GM12891 (cell line): ENCODE measurements at regions not wholly inside any gene's neighbourhood (a gene's known extent, or its start where the extent isn't known, plus 50 kb on each side); places are given as distances from the start of the nearest gene placed in this dataset.

Source experiments
- DNase-seq: peaks from one replicate; pipeline ENCODE4 v3.0.0; 2011; ENCODE audit warnings: low spot score; ENCODE audit not compliant: insufficient read length
- FAIRE-seq: peaks from 2 replicates; lab custom pipeline; 2011; peaks lifted over from hg19 to GRCh38; lab: Jason Lieb, UNC
- PAX5 ChIP-seq: IDR thresholded peaks from 2 replicates; pipeline ENCODE4 v1.6.1; 2011; ENCODE audit warnings: low read length, moderate library complexity, mild to moderate bottlenecking; ENCODE audit not compliant: insufficient read depth, severe bottlenecking
- POLR2A ChIP-seq: IDR thresholded peaks from 2 replicates; pipeline ENCODE4 v1.6.1; 2011; ENCODE audit warnings: low read depth, low read length, control low read depth
- POLR2AphosphoS5 ChIP-seq: IDR thresholded peaks from 2 replicates; pipeline ENCODE4 v1.6.1; 2011; ENCODE audit warnings: low read depth, low read length, control low read depth
- POU2F2 ChIP-seq: IDR thresholded peaks from 2 replicates; pipeline ENCODE4 v1.6.1; 2011; ENCODE audit warnings: low read depth, mild to moderate bottlenecking, control low read depth, low read length, moderate library complexity
- SPI1 ChIP-seq: IDR thresholded peaks from 2 replicates; pipeline ENCODE4 v1.6.1; 2011; ENCODE audit warnings: low read depth, low read length, control low read depth
- TAF1 ChIP-seq: IDR thresholded peaks from 2 replicates; pipeline ENCODE4 v1.6.1; 2011; ENCODE audit warnings: low read depth, low read length, control low read depth

GRCh38 chr2:238742664-238743063 lies 105.2 kb upstream of the TWIST2 start:
- DNase-seq (no peak), FAIRE-seq (no peak)
- TF ChIP-seq POU2F2: no peak
- TF ChIP-seq TAF1: no peak
- no peak for TF ChIP-seq POLR2A
- TF ChIP-seq POLR2AphosphoS5: no peak
- no peak for TF ChIP-seq SPI1
- TF ChIP-seq PAX5: no peak

- FAIRE-seq (no peak), DNase-seq (no peak)
- TF ChIP-seq POU2F2: no peak
- no peak for TF ChIP-seq PAX5
- TF ChIP-seq POLR2A: no peak
- TF ChIP-seq POLR2AphosphoS5: no peak
- no peak for TF ChIP-seq TAF1
- no peak for TF ChIP-seq SPI1
Measured at GRCh38 chr2:238743243-238744065, 104.4 kb upstream of the TWIST2 start.

GRCh38 chr2:238744951-238745350 lies 102.9 kb upstream of the TWIST2 start:
- FAIRE-seq (no peak), DNase-seq (no peak)
- TF ChIP-seq SPI1: no peak
- TF ChIP-seq PAX5: no peak
- no peak for TF ChIP-seq POLR2AphosphoS5
- TF ChIP-seq POU2F2: no peak
- TF ChIP-seq POLR2A: no peak
- no peak for TF ChIP-seq TAF1

GRCh38 chr2:238745997-238746396 lies 101.9 kb upstream of the TWIST2 start:
- DNase-seq (no peak), FAIRE-seq (no peak)
- TF ChIP-seq TAF1: no peak
- TF ChIP-seq SPI1: no peak
- no peak for TF ChIP-seq POLR2AphosphoS5
- TF ChIP-seq POLR2A: no peak
- no peak for TF ChIP-seq PAX5
- TF ChIP-seq POU2F2: no peak

- no peak for DNase-seq
- no peak for FAIRE-seq
- TF ChIP-seq POLR2A (no peak), PAX5 (no peak), POU2F2 (no peak), POLR2AphosphoS5 (no peak), SPI1 (no peak), TAF1 (no peak)
Measured at GRCh38 chr2:238747114-238747513, 100.8 kb upstream of the TWIST2 start.

- DNase-seq: no peak
- TF ChIP-seq POLR2AphosphoS5 (no peak), TAF1 (no peak), POLR2A (no peak), SPI1 (no peak), POU2F2 (no peak), PAX5 (no peak)
- peak; percentile 63 for FAIRE-seq
Measured at GRCh38 chr2:238747557-238747956, 100.3 kb upstream of the TWIST2 start.

- no peak for DNase-seq
- TF ChIP-seq POU2F2 (no peak), POLR2AphosphoS5 (no peak), POLR2A (no peak), TAF1 (no peak), SPI1 (no peak), PAX5 (no peak)
- no peak for FAIRE-seq
Measured at GRCh38 chr2:238750212-238750904, 97.5 kb upstream of the TWIST2 start.

GRCh38 chr2:238754259-238754658 lies 93.6 kb upstream of the TWIST2 start:
- no peak for FAIRE-seq
- no peak for DNase-seq
- TF ChIP-seq TAF1 (no peak), SPI1 (no peak), POLR2A (no peak), PAX5 (no peak)

GRCh38 chr2:238761868-238762267 lies 86.0 kb upstream of the TWIST2 start:
- no peak for FAIRE-seq
- TF ChIP-seq SPI1: no peak
- no peak for TF ChIP-seq PAX5
- TF ChIP-seq POLR2AphosphoS5: no peak
- TF ChIP-seq TAF1: no peak
- TF ChIP-seq POLR2A: no peak
- TF ChIP-seq POU2F2: no peak
- no peak for DNase-seq

GRCh38 chr2:238763471-238763995 lies 84.4 kb upstream of the TWIST2 start:
- FAIRE-seq: no peak
- no peak for DNase-seq
- TF ChIP-seq POU2F2 (no peak), PAX5 (no peak), POLR2AphosphoS5 (no peak), POLR2A (no peak), TAF1 (no peak), SPI1 (no peak)
